K562 (cell line): ENCODE measurements at regions not wholly inside any gene's neighbourhood (a gene's known extent, or its start where the extent isn't known, plus 50 kb on each side); places are given as distances from the start of the nearest gene placed in this dataset.

Source experiments
- ATAC-seq: fragments of 200-7000 bp; cut with Tn5 transposase; 3 replicates; pipeline ENCODE4 v1.9.1; 2020; ENCODE audit warnings: moderate library complexity
- BruUV-seq: library from RNA; stranded (reverse); fragments of 400-500 nt; replicated peaks from 2 replicates; lab custom pipeline; 2021; lab: Mats Ljungman, UMichigan
- CTCF ChIA-PET: fragments of 300-600 bp; formaldehyde crosslinking; extraction: SDS; loops from one replicate; lab custom pipeline; 2021; ENCODE audit warnings: low intra/inter-chr PET ratio; lab: Yijun Ruan, JAX
- POLR2A ChIA-PET: fragments of 300-600, 350-650 bp; sonication (Branson Sonifier 250); formaldehyde crosslinking; extraction: SDS; loops from one replicate; lab custom pipeline; 2021; ENCODE audit warnings: antibody characterized with exemption, inconsistent platforms; lab: Yijun Ruan, JAX
- DNase-seq, 4 experiments: peaks; one replicate each; pipeline versions ENCODE4 v3.0.0 to v3.0.0-alpha.2; 2011 to 2018; ENCODE audit warnings: low spot score in 3 of 4, mixed read lengths in 3 of 4; ENCODE audit errors: extremely low read depth in 1 of 4
- FAIRE-seq: peaks from 2 replicates; lab custom pipeline; 2011; peaks lifted over from hg19 to GRCh38; lab: Jason Lieb, UNC
- H2AFZ ChIP-seq: 2 replicates; pipeline ENCODE4 v1.6.0; 2011; ENCODE audit warnings: low read depth, low read length, control low read depth, inconsistent platforms
- H3K27ac ChIP-seq: fragments of 200-600 bp; 3 replicates; pipeline ENCODE4 v1.8.0; 2011; ENCODE audit warnings: low read depth, mild to moderate bottlenecking, control low read depth, inconsistent platforms, low read length, moderate library complexity, mixed read lengths; ENCODE audit errors: extremely low read depth
- H3K27me3 ChIP-seq, 2 experiments: fragments of 300-600 bp in 1 of 2; 2 replicates in 1 of 2; 3 replicates in 1 of 2; pipeline versions ENCODE4 v1.6.0 to v1.8.0; 2011; ENCODE audit warnings: inconsistent platforms in 2 of 2, low read length in 2 of 2, mild to moderate bottlenecking in 1 of 2, mixed read lengths in 1 of 2, moderate library complexity in 1 of 2; ENCODE audit not compliant: control insufficient read depth in 2 of 2, insufficient read depth in 2 of 2
- H3K36me3 ChIP-seq: fragments of 300-600 bp; 3 replicates; pipeline ENCODE4 v1.8.0; 2011; ENCODE audit warnings: mild to moderate bottlenecking, low read length, inconsistent platforms; ENCODE audit not compliant: control insufficient read depth, insufficient read depth
- H3K4me1 ChIP-seq, 2 experiments: fragments of 200-600 bp in 1 of 2; replicated peaks in 1 of 2; 2 replicates in 1 of 2; 3 replicates in 1 of 2; pipeline versions ENCODE4 v1.5.1 to v1.8.0; 2011; ENCODE audit warnings: inconsistent platforms in 2 of 2, low read length in 2 of 2, mild to moderate bottlenecking in 1 of 2, mixed read lengths in 1 of 2, moderate library complexity in 1 of 2; ENCODE audit not compliant: control insufficient read depth in 2 of 2, insufficient read depth in 2 of 2
- H3K4me2 ChIP-seq: 2 replicates; pipeline ENCODE4 v1.6.1; 2011; ENCODE audit warnings: low read length, control low read depth, inconsistent platforms, mixed read lengths; ENCODE audit not compliant: insufficient read depth
- H3K4me3 ChIP-seq: fragments of 200-600 bp; sonication (generic), shearing (Covaris generic); 2 replicates; pipeline ENCODE4 v1.5.1; 2016; ENCODE audit warnings: control low read depth, inconsistent platforms
- H3K79me2 ChIP-seq: fragments of 200-600 bp; 3 replicates; pipeline ENCODE4 v1.8.0; 2011; ENCODE audit warnings: low read length, inconsistent platforms; ENCODE audit not compliant: control insufficient read depth, insufficient read depth
- H3K9ac ChIP-seq, 2 experiments: 2 replicates each; pipeline versions ENCODE4 v1.6.0 to v1.6.1; 2011; ENCODE audit warnings: low read depth in 2 of 2, low read length in 2 of 2, control low read depth in 1 of 2, inconsistent platforms in 1 of 2, mild to moderate bottlenecking in 1 of 2, mixed read lengths in 1 of 2; ENCODE audit not compliant: insufficient read depth in 1 of 2
- H3K9me1 ChIP-seq: one replicate; pipeline ENCODE4 v1.6.0; 2011; ENCODE audit warnings: inconsistent platforms, mild to moderate bottlenecking, low read length, moderate library complexity; ENCODE audit not compliant: control insufficient read depth, insufficient read depth
- H3K9me3 ChIP-seq: replicated peaks from 2 replicates; pipeline ENCODE4 v1.5.1; 2011; ENCODE audit warnings: low read depth, low read length, inconsistent platforms; ENCODE audit not compliant: control insufficient read depth, insufficient read depth
- H4K20me1 ChIP-seq: replicated peaks from 2 replicates; pipeline ENCODE4 v1.6.1; 2011; ENCODE audit warnings: low read length, inconsistent platforms, mixed read lengths; ENCODE audit not compliant: control insufficient read depth, insufficient read depth
- CBFA2T3 ChIP-seq: fragments of 450-650 bp; IDR thresholded peaks from 2 replicates; pipeline ENCODE4 v1.6.1; 2017
- CHAMP1 ChIP-seq: fragments of 450-650 bp; IDR thresholded peaks from 2 replicates; pipeline ENCODE4 v1.6.1; 2016; ENCODE audit warnings: mild to moderate bottlenecking
- HLTF ChIP-seq: fragments of 450-650 bp; IDR thresholded peaks from 2 replicates; pipeline ENCODE4 v1.6.1; 2016
- TEAD2 ChIP-seq: fragments of 450-650 bp; IDR thresholded peaks from 2 replicates; pipeline ENCODE4 v1.6.1; 2016; ENCODE audit warnings: missing genetic modification characterization, control low read depth, missing compliant biosample characterization
- TFAP4 ChIP-seq: sonication (generic); formaldehyde crosslinking; IDR thresholded peaks from 2 replicates; pipeline ENCODE4 v1.8.0; 2022; ENCODE audit warnings: missing genetic modification reagents, mild to moderate bottlenecking, moderate library complexity, borderline replicate concordance
- ZFX ChIP-seq: sonication (generic); formaldehyde crosslinking; IDR thresholded peaks from 2 replicates; pipeline ENCODE4 v1.8.0; 2022; ENCODE audit warnings: mild to moderate bottlenecking, missing genetic modification reagents, moderate library complexity
- ZNF175 ChIP-seq: fragments of 200-800 bp; sonication (Bioruptor generic); IDR thresholded peaks from 2 replicates; pipeline ENCODE4 v1.6.1; 2016; ENCODE audit warnings: low read depth, mild to moderate bottlenecking, missing genetic modification characterization, missing compliant biosample characterization
- WGBS: fragments of 100-300 bp; shearing (Covaris generic); methylation state at CpG from one replicate; pipeline ENCODE4 v1.1.6; 2016; ENCODE audit warnings: low coverage, mixed read lengths; ENCODE audit not compliant: insufficient coverage; ENCODE audit errors: missing lambda C conversion rate; 5-methylcytosine and 5-hydroxymethylcytosine counted together
- in situ Hi-C: fragments of 300-500 bp; cut with MboI; formaldehyde crosslinking; loops from 4 replicates; pipeline ENCODE4 v1.15.0; 2018; ENCODE audit warnings: inconsistent platforms, mixed read lengths
- intact Hi-C: fragments of 100-400 bp; cut with micrococcal nuclease; formaldehyde crosslinking; loops from 2 replicates; pipeline ENCODE4 v1.14.2; 2022
- TF ChIP-seq, protein P1 (sequence below): fragments of 450-650 bp; IDR thresholded peaks from 2 replicates; pipeline ENCODE4 v1.6.1; 2014; ENCODE audit warnings: low read depth, mild to moderate bottlenecking, moderate library complexity, borderline replicate concordance
- TF ChIP-seq, protein P2 (sequence below): fragments of 250-450 bp; sonication (Bioruptor Pico); IDR thresholded peaks from 2 replicates; pipeline ENCODE4 v1.4.0; 2020
- TF ChIP-seq, protein P3 (sequence below): fragments of 450-650 bp; formaldehyde crosslinking; IDR thresholded peaks from 2 replicates; pipeline ENCODE4 v1.4.0; 2022; ENCODE audit warnings: mild to moderate bottlenecking, moderate library complexity

DNA sequence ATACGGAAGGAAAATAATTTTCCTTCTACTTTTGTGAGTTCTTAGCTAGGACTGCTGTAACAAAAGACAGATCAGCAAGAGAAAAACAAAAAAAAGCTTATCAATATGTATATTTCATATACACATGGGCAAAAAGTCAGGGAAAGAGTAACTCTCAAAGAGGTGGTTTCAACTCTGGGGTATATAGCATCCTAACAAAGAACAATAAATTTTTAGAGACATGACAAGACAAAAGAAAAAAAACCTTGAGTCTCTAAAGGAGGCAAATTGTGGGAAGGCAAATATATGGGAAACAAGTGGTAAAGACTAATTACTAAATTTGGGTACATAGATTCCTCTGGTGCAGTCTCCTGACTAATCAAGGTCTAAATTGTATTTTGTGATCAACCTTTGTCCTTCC lies 93.2 kb downstream of the C5orf15 start:
- DNase-seq = no peak
- no peak overlapping the region for H3K27ac ChIP-seq
- H3K9me3 ChIP-seq = no peaks in the 10 kb centered on the region
- H3K4me1 ChIP-seq = peaks cover 0 to 6% of the 10 kb centered on the region in 2 experiments; a peak in 3 of 5 replicates
- no peak overlapping the region; the same call in 1 of the 2 replicates for H2AFZ ChIP-seq
- no peak overlapping the region for H3K9ac ChIP-seq
- H3K36me3 ChIP-seq = no peaks in the 10 kb centered on the region
- intact Hi-C loops = no loop called here
- in situ Hi-C loops = no loop called here
- POLR2A ChIA-PET = no interaction called here
- CTCF ChIA-PET = no interaction called here
- no peak for ATAC-seq
- no peak for FAIRE-seq
- peaks cover 3 to 4% of the 10 kb centered on the region in 2 experiments; a peak in 2 of 5 replicates for H3K27me3 ChIP-seq
- no peaks in the 10 kb centered on the region for H3K79me2 ChIP-seq
- no peaks in the 10 kb centered on the region for H3K9me1 ChIP-seq
- BruUV-seq = no TSS peak
- H3K4me2 ChIP-seq = no peak overlapping the region
- H3K4me3 ChIP-seq = no peak overlapping the region
- no peaks in the 10 kb centered on the region for H4K20me1 ChIP-seq
- 0% methylated on average over 1 of the region's 1 CpG for WGBS
- TF ChIP-seq HLTF = no peak
- no peak for TF ChIP-seq TEAD2 (tag)
- no peak for TF ChIP-seq CBFA2T3
- TF ChIP-seq CHAMP1 = no peak
- TF ChIP-seq ZNF175 (CRISPR knock-in tag) = no peak
- TF ChIP-seq ZFX (CRISPR knock-in tag) = no peak
- TF ChIP-seq, protein P1, sequence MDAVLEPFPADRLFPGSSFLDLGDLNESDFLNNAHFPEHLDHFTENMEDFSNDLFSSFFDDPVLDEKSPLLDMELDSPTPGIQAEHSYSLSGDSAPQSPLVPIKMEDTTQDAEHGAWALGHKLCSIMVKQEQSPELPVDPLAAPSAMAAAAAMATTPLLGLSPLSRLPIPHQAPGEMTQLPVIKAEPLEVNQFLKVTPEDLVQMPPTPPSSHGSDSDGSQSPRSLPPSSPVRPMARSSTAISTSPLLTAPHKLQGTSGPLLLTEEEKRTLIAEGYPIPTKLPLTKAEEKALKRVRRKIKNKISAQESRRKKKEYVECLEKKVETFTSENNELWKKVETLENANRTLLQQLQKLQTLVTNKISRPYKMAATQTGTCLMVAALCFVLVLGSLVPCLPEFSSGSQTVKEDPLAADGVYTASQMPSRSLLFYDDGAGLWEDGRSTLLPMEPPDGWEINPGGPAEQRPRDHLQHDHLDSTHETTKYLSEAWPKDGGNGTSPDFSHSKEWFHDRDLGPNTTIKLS = no peak
- TF ChIP-seq, protein P2, sequence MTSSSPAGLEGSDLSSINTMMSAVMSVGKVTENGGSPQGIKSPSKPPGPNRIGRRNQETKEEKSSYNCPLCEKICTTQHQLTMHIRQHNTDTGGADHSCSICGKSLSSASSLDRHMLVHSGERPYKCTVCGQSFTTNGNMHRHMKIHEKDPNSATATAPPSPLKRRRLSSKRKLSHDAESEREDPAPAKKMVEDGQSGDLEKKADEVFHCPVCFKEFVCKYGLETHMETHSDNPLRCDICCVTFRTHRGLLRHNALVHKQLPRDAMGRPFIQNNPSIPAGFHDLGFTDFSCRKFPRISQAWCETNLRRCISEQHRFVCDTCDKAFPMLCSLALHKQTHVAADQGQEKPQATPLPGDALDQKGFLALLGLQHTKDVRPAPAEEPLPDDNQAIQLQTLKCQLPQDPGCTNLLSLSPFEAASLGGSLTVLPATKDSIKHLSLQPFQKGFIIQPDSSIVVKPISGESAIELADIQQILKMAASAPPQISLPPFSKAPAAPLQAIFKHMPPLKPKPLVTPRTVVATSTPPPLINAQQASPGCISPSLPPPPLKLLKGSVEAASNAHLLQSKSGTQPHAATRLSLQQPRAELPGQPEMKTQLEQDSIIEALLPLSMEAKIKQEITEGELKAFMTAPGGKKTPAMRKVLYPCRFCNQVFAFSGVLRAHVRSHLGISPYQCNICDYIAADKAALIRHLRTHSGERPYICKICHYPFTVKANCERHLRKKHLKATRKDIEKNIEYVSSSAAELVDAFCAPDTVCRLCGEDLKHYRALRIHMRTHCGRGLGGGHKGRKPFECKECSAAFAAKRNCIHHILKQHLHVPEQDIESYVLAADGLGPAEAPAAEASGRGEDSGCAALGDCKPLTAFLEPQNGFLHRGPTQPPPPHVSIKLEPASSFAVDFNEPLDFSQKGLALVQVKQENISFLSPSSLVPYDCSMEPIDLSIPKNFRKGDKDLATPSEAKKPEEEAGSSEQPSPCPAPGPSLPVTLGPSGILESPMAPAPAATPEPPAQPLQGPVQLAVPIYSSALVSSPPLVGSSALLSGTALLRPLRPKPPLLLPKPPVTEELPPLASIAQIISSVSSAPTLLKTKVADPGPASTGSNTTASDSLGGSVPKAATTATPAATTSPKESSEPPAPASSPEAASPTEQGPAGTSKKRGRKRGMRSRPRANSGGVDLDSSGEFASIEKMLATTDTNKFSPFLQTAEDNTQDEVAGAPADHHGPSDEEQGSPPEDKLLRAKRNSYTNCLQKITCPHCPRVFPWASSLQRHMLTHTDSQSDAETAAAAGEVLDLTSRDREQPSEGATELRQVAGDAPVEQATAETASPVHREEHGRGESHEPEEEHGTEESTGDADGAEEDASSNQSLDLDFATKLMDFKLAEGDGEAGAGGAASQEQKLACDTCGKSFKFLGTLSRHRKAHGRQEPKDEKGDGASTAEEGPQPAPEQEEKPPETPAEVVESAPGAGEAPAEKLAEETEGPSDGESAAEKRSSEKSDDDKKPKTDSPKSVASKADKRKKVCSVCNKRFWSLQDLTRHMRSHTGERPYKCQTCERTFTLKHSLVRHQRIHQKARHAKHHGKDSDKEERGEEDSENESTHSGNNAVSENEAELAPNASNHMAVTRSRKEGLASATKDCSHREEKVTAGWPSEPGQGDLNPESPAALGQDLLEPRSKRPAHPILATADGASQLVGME = no peak
- TF ChIP-seq, protein P3, sequence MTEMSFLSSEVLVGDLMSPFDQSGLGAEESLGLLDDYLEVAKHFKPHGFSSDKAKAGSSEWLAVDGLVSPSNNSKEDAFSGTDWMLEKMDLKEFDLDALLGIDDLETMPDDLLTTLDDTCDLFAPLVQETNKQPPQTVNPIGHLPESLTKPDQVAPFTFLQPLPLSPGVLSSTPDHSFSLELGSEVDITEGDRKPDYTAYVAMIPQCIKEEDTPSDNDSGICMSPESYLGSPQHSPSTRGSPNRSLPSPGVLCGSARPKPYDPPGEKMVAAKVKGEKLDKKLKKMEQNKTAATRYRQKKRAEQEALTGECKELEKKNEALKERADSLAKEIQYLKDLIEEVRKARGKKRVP (CRISPR knock-in tag) = no peak
- TF ChIP-seq TFAP4 (CRISPR knock-in tag) = no peak
